T-helper 17 cell (primary cell): ENCODE measurements at regions not wholly inside any gene's neighbourhood (a gene's known extent, or its start where the extent isn't known, plus 50 kb on each side); places are given as distances from the start of the nearest gene placed in this dataset.

Source experiments
- ATAC-seq: fragments of 150-1000 bp; cut with Tn5 transposase; 2 replicates; pipeline ENCODE4 v1.10.0; 2021; ENCODE audit warnings: mild to moderate bottlenecking, moderate library complexity
- DNase-seq, 3 donors: peaks; one replicate each; pipeline versions ENCODE4 v3.0.0 to v3.0.0-alpha.2; 2020 to 2021
- H3K9me3 ChIP-seq: one replicate; pipeline ENCODE4 v1.7.0; 2013; ENCODE audit warnings: low read length, mild to moderate bottlenecking; ENCODE audit not compliant: control insufficient read depth, poor library complexity, severe bottlenecking
- H3K27ac Mint-ChIP-seq: one replicate; pipeline ENCODE4 v1.8.0; 2022; ENCODE audit warnings: mild to moderate bottlenecking, moderate library complexity, mixed read lengths
- H3K27me3 Mint-ChIP-seq: one replicate; pipeline ENCODE4 v1.8.0; 2022; ENCODE audit warnings: mixed read lengths
- H3K36me3 Mint-ChIP-seq: one replicate; pipeline ENCODE4 v1.8.0; 2022; ENCODE audit warnings: low read depth, mixed read lengths
- H3K4me1 Mint-ChIP-seq: one replicate; pipeline ENCODE4 v1.8.0; 2022; ENCODE audit warnings: mild to moderate bottlenecking, mixed read lengths
- H3K4me3 Mint-ChIP-seq: one replicate; pipeline ENCODE4 v1.8.0; 2022; ENCODE audit warnings: mild to moderate bottlenecking, moderate library complexity, mixed read lengths

DNA sequence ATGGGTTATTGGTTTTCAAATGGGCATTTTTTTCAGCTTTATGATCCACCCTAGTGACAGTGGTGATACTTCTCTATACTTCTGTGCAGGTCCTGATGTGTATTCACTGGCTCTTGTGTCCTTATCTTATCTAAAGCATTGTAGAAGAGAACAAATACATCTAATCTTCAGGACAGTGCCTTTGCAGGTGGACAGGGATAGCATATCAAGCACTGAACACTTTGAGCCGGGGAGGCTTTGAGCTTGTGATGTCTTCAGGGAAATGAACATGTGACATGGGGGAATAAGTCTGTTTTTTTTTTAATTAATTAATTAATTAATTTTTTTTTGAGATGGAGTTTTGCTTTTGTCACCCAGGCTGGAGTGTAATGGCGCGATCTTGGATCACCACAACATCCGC lies 115.5 kb upstream of the KLF4 start:
- ATAC-seq (no peak), DNase-seq (no peak)
- no peaks in the 10 kb centered on the region for H3K27me3 Mint-ChIP-seq
- H3K27ac Mint-ChIP-seq = no peak overlapping the region
- H3K4me1 Mint-ChIP-seq = no peaks in the 10 kb centered on the region
- H3K4me3 Mint-ChIP-seq = no peak overlapping the region
- H3K36me3 Mint-ChIP-seq = no peaks in the 10 kb centered on the region
- no peaks in the 10 kb centered on the region for H3K9me3 ChIP-seq

DNA sequence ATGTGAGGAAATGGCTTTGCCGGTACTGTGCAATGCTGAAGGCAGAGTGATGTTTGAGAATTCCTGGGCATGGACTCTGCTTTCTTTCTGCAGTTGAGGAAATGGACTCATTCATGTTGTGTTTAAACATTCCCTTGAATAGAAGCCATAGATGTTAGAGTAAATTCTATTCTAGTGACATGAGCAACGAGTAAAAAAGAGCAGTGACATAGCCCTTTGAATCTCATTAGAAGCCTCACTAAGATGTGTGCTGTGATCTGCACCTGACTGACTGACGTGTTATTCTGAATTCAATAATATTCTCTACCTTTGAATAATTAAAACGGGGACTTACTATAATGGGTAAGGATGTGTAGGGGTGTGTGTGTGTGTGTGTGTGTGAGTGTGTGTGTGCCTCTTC lies 113.7 kb upstream of the KLF4 start:
- no peak overlapping the region for H3K27ac Mint-ChIP-seq
- DNase-seq = no peak
- no peak overlapping the region for H3K4me3 Mint-ChIP-seq
- H3K4me1 Mint-ChIP-seq = no peaks in the 10 kb centered on the region
- no peak for ATAC-seq
- no peaks in the 10 kb centered on the region for H3K9me3 ChIP-seq
- H3K27me3 Mint-ChIP-seq = no peaks in the 10 kb centered on the region
- H3K36me3 Mint-ChIP-seq = no peaks in the 10 kb centered on the region

DNA sequence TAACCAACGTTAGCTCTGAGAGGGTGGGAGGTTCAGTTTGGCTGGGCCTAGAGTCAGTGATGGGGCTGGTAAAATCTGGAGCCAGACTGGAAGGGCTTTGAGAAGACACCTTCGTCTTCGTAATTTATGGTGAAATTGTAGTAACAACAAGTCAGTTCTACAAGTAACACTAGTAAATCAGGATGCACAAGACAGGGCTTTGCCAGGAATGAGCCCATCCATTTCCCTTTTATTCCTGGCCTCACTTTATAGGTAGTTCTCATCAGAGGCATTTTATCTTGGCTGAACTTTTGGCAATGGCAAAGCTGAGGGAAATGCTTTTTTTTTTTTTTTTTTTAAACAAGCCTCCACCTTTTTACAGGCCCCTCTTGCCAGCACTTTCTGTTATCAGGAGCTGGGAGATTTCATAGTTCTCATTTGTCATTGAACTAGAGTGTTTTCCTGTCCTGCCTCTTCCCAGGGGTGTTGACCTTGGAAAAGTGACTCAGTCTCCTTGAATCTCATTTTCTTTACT lies 110.5 kb upstream of the KLF4 start:
- Mint-ChIP-seq H3K27me3 (no peaks in the 10 kb centered on the region), H3K27ac (no peak overlapping the region)

DNA sequence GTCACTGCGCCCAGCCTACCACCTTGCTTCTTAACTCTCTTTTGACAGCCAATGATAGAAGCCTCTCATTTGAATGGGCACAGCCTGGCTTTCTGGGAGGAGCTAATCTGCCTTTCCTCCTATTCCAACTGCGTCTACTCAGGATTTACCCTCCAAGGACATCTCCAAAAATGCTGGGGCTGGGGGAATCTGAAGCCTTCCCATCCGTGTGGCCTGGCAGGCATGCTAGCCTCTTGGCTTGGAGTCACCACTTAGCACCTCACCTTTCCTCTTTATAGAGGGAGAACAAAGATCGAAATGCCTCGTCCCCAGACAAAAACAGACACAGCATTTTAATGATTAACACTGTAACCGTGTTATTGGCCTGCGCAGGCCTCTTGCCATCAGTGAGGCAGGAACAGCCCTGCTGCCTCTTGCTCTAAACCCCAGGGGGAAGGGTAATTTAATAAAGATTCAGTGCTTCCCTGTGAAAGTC lies 108.2 kb upstream of the KLF4 start:
- no peaks in the 10 kb centered on the region for H3K36me3 Mint-ChIP-seq
- ATAC-seq (no peak), DNase-seq (no peak)
- no peak overlapping the region for H3K27ac Mint-ChIP-seq
- no peaks in the 10 kb centered on the region for H3K4me1 Mint-ChIP-seq
- no peaks in the 10 kb centered on the region for H3K27me3 Mint-ChIP-seq
- H3K9me3 ChIP-seq = no peaks in the 10 kb centered on the region
- no peak overlapping the region for H3K4me3 Mint-ChIP-seq

More for the DNA sequence above, 110.5 kb upstream of the KLF4 start:
- Mint-ChIP-seq H3K4me1 (no peaks in the 10 kb centered on the region), H3K36me3 (no peaks in the 10 kb centered on the region), H3K4me3 (no peak overlapping the region)
- no peaks in the 10 kb centered on the region for H3K9me3 ChIP-seq
- DNase-seq (no peak), ATAC-seq (no peak)

DNA sequence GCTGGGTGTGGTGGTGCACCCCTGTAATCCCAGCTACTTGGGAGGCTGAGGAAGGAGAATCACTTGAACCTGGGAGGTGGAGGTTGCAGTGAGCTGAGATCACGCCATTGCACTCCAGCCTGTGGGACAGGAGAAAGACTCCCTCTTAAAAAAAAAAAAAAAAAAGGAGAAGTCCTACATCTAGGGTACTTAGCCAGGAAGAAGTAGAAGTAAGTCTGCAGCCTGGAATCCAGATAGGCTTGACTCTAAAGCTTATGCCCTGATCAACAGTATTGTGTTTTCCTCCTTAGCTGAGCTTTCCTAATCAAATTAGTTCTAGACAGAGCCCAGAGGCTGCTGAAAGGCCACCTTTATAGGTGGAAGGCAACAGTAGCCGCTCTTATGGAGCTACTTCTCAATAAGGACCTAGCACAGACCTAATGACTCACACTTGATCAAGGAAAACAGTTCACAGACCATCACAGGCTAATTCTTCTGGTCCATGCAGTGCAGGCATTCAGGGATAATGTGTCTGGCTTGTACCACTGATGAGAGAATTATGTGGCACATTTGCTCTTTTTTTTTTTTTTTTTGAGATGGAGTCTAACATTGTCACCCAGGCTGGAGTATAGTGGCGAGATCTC lies 105.5 kb upstream of the KLF4 start:
- H3K9me3 ChIP-seq = no peaks in the 10 kb centered on the region
- ATAC-seq (no peak), DNase-seq (no peak)
- H3K4me3 Mint-ChIP-seq = no peak overlapping the region
- no peaks in the 10 kb centered on the region for H3K36me3 Mint-ChIP-seq
- no peaks in the 10 kb centered on the region for H3K27me3 Mint-ChIP-seq
- H3K27ac Mint-ChIP-seq = no peak overlapping the region
- no peaks in the 10 kb centered on the region for H3K4me1 Mint-ChIP-seq

DNA sequence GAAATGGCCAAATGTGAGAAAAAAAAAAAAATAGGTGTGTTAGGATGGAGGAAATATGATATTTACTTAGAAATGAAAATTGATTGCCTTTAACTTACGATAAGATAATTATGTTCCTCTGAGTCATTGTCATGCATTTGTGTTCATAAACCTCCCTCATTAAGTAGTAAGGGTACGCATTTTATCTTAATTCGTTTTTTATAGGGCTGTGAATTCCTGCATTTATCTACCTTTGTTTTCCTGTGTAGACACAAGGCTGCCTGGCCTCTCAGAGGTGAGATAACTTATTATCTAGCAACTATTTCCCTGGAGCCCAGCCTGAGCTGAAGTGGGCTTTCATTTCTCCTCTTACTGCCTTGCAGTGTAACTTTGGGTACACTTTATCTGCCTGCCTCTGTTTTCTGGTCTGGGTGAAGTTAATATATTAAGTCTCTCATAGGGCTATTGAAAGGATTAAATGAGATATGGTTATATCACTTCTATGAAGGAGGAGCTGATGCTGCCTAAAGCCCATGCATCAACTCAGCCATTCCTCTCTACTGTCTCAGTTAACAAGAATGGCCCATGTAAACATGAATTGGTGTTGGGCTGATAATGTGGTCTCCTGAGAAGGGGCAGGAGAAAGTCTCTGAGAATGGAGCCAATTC lies 103.8 kb upstream of the KLF4 start:
- no peaks in the 10 kb centered on the region for H3K36me3 Mint-ChIP-seq
- ATAC-seq (no peak), DNase-seq (no peak)
- no peak overlapping the region for H3K27ac Mint-ChIP-seq
- no peaks in the 10 kb centered on the region for H3K4me1 Mint-ChIP-seq
- no peaks in the 10 kb centered on the region for H3K9me3 ChIP-seq
- H3K27me3 Mint-ChIP-seq = peaks cover 6% of the 10 kb centered on the region
- no peak overlapping the region for H3K4me3 Mint-ChIP-seq

DNA sequence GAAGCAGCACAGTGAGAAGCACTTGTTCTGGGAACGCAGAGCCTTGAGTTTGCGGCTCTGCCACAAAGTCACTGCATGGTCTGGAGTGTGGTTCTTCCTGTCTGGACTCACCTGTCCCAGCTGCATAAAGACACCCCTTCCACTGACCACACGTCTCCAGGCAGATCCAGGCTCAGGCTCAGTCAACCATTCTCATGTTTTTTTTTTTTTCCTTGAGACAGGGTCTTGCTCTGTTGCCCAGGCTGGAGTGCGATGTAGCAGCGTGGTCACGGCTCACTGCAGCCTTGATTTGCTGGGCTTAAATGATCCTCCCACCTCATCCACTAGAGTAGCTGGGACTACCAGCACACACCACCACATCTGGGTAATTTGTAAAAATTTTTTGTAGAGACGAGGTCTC lies 102.9 kb upstream of the KLF4 start:
- ATAC-seq (no peak), DNase-seq (no peak)
- no peaks in the 10 kb centered on the region for H3K9me3 ChIP-seq
- H3K27me3 Mint-ChIP-seq = peaks cover 15% of the 10 kb centered on the region
- peaks cover 2% of the 10 kb centered on the region for H3K4me1 Mint-ChIP-seq
- H3K4me3 Mint-ChIP-seq = no peak overlapping the region
- H3K27ac Mint-ChIP-seq = no peak overlapping the region
- no peaks in the 10 kb centered on the region for H3K36me3 Mint-ChIP-seq

DNA sequence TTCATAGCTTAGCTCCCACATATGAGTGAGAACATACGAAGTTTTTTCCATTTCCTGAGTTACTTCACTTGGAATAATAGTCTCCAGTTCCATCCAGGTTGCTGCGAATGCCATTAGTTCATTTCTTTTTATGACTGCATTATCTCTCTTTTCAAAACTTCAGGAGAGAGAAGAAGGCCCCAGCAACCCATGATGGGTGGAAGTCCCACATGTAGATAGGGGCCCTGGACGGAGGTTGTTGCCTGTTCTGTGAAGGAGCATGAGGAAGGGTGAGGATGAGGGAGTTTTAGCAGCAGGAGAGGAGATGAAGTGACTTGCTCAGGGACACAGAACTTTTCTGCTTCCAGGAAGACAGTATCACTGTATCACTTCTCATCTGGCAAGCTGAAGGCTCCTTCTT lies 102.2 kb upstream of the KLF4 start:
- no peaks in the 10 kb centered on the region for H3K36me3 Mint-ChIP-seq
- H3K4me1 Mint-ChIP-seq = peaks cover 3% of the 10 kb centered on the region

DNA sequence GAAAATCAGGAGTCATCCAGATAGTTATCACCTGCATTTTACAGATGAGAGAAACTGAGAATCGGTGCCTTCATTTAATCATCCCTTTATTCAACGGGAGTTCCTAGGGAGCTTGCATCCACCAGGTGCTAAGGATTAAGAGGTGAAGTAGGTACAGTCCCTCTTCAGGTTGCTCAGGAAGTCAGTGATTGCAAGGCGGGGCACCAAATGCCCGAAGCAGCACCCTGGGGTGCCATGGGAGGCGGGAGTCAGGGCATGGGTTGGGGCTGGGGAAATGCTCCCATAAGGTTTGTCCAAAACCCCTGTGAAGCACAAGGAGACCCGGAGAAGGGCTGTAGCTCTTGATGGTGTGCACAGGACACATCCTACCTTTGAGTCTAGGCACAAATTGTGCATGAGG lies 98.8 kb upstream of the KLF4 start:
- ATAC-seq (no peak), DNase-seq (no peak)
- Mint-ChIP-seq H3K4me1 (peaks cover 3% of the 10 kb centered on the region), H3K36me3 (peaks cover 2% of the 10 kb centered on the region), H3K4me3 (no peak overlapping the region), H3K27me3 (peaks cover 22% of the 10 kb centered on the region), H3K27ac (no peak overlapping the region)
- H3K9me3 ChIP-seq = no peaks in the 10 kb centered on the region

More for the DNA sequence above, 102.2 kb upstream of the KLF4 start:
- no peak overlapping the region for H3K4me3 Mint-ChIP-seq
- peaks cover 16% of the 10 kb centered on the region for H3K27me3 Mint-ChIP-seq
- H3K9me3 ChIP-seq = no peaks in the 10 kb centered on the region
- DNase-seq (no peak), ATAC-seq (no peak)
- H3K27ac Mint-ChIP-seq = no peak overlapping the region

DNA sequence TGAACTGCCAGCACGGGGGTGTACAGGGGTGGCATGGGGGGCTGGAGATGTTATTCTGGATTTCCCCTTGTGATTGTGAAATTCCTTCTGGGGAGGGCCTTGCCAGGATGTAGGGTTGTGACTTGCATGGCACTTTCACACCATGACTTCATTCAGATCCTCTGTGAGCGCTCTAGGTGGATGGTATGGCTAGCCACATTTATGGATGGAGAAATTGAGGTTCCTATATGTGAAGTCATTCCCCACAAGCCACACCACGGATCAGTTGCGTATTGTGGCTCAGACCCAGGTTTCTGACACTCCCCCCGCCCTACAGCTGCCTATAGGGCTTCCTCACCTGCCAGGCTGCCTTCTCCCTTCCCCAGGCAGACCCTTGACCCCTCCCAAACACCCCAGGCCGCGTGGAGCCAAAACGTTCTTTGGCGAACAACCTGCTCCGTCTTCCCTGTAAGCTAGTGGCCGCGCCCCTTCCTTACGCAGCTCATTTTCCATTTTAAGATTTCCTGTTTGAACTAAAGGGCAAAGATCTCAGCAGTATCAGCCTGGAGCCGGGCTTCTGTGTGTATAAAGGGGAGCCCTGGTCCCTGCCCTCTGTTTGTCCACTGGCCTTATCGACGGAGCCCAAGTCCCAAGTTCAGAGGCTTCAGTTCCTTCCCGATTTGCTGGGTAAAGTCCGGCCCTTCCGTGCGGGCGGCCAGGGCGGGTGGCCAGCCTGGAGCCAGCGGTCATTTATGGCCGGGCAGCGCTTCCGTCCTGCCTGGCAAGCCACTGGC lies 97.8 kb upstream of the KLF4 start:
- peaks cover 3% of the 10 kb centered on the region for H3K4me1 Mint-ChIP-seq
- ATAC-seq (no peak), DNase-seq (no peak)
- peaks cover 29% of the 10 kb centered on the region for H3K27me3 Mint-ChIP-seq
- no peaks in the 10 kb centered on the region for H3K9me3 ChIP-seq
- peak overlapping the region; percentile 43 for H3K4me3 Mint-ChIP-seq
- H3K27ac Mint-ChIP-seq = no peak overlapping the region
- H3K36me3 Mint-ChIP-seq = peaks cover 2% of the 10 kb centered on the region

DNA sequence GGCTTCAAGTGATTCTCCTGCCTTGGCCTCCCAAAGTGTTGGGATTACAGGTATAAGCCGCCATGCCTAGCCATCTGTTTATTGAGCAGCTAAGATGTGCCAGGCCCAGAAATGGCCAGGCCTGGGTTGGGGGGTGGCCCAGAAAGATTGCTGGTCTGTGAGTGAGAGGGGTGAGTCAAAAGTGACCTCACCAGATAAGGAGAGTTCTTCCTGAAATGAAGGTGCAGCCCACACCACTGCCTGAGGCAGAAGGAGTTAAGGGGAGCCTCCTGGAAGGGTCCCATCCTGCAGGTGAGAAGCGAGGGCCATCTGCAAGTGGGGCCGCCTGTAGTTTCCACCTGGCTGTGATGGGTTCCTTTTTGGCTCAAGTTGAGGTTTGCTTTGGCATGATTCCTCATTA lies 96.9 kb upstream of the KLF4 start:
- H3K27me3 Mint-ChIP-seq = peaks cover 30% of the 10 kb centered on the region
- DNase-seq (no peak), ATAC-seq (no peak)
- peaks cover 3% of the 10 kb centered on the region for H3K4me1 Mint-ChIP-seq
- no peak overlapping the region for H3K27ac Mint-ChIP-seq
- no peak overlapping the region for H3K4me3 Mint-ChIP-seq
- no peaks in the 10 kb centered on the region for H3K9me3 ChIP-seq
- peaks cover 2% of the 10 kb centered on the region for H3K36me3 Mint-ChIP-seq

DNA sequence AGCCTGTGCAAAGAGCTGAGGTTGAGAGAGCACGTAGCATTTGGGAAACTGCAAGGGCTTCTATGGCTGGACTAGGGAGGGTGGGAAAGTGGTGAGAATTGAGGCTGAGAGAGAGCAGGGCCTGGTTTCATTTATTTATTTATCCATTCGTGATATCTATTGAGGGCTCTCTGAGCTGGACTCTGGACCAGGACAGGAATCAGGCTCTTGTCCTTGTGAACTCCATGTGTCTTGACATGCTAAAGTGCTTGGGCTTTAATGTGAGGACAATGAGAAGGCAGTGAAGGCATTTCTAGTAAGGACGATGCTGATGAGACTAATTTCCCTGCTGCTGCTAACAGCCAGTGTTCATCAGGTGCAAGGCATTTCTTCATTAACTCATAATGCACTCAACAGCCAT lies 95.9 kb upstream of the KLF4 start:
- Mint-ChIP-seq H3K36me3 (peaks cover 2% of the 10 kb centered on the region), H3K27ac (no peak overlapping the region), H3K27me3 (peaks cover 30% of the 10 kb centered on the region), H3K4me3 (no peak overlapping the region), H3K4me1 (peaks cover 3% of the 10 kb centered on the region)
- no peaks in the 10 kb centered on the region for H3K9me3 ChIP-seq
- no peak for ATAC-seq
- no peak for DNase-seq

DNA sequence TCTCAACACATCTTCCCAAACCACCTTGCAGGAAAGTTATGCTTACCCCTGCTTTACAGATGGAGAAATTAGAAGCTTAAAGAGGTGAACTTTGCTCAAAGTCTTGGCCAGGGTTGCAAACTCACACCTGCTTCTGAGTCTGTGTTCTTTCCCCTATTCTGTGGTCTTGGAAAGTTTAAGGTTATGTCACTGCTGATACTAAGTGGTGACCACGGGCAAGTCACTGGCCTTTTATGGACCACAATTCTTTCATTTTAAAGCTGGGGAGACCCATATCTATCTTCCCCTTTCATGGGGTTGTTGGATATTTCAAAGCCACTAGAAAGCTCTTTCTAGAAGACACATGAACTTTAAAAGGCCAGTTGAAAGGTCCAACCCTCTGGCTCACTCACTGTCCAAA lies 95.4 kb upstream of the KLF4 start:
- ATAC-seq (no peak), DNase-seq (no peak)
- Mint-ChIP-seq H3K27ac (no peak overlapping the region), H3K4me3 (no peak overlapping the region), H3K4me1 (peaks cover 3% of the 10 kb centered on the region), H3K27me3 (peaks cover 30% of the 10 kb centered on the region), H3K36me3 (peaks cover 2% of the 10 kb centered on the region)
- no peaks in the 10 kb centered on the region for H3K9me3 ChIP-seq
